C4-2B (cell line): ENCODE measurements at regions not wholly inside any gene's neighbourhood (a gene's known extent, or its start where the extent isn't known, plus 50 kb on each side); places are given as distances from the start of the nearest gene placed in this dataset.

ENCODE experiments used
- H3K27ac ChIP-seq: fragments of 450-650 bp; 2 replicates; pipeline ENCODE4 v1.5.1; 2017
- ZFX ChIP-seq: fragments of 450-650 bp; IDR thresholded peaks from 2 replicates; pipeline ENCODE4 v1.6.1; 2017
- TF ChIP-seq, protein P1 (sequence below): fragments of 450-650 bp; conservative IDR thresholded peaks from 2 replicates; pipeline ENCODE4 v1.5.1; 2017; ENCODE audit warnings: mild to moderate bottlenecking

DNA sequence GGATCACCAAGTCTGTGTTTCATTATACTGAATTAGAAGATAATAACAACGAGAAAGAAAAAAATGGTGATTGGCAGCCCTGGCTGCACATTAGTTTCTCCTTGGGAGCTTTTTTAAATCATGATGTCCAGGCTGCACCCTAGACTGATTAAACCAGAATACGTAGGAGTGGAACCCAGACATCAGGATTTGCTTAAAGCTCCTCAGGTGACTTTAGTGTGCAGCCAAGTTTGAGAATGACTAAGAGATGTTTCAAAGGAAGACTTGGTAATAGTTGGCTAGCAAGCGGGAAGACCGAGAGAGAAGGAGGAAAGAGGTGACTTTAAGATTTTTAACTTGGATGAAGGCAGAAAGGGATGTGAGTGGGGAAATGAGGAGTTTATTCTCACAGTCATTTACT lies 71.4 kb upstream of the SERP2 start:
- TF ChIP-seq, protein P1, sequence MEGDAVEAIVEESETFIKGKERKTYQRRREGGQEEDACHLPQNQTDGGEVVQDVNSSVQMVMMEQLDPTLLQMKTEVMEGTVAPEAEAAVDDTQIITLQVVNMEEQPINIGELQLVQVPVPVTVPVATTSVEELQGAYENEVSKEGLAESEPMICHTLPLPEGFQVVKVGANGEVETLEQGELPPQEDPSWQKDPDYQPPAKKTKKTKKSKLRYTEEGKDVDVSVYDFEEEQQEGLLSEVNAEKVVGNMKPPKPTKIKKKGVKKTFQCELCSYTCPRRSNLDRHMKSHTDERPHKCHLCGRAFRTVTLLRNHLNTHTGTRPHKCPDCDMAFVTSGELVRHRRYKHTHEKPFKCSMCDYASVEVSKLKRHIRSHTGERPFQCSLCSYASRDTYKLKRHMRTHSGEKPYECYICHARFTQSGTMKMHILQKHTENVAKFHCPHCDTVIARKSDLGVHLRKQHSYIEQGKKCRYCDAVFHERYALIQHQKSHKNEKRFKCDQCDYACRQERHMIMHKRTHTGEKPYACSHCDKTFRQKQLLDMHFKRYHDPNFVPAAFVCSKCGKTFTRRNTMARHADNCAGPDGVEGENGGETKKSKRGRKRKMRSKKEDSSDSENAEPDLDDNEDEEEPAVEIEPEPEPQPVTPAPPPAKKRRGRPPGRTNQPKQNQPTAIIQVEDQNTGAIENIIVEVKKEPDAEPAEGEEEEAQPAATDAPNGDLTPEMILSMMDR, result no peak
- no peak for TF ChIP-seq ZFX
- no peak overlapping the region for H3K27ac ChIP-seq

DNA sequence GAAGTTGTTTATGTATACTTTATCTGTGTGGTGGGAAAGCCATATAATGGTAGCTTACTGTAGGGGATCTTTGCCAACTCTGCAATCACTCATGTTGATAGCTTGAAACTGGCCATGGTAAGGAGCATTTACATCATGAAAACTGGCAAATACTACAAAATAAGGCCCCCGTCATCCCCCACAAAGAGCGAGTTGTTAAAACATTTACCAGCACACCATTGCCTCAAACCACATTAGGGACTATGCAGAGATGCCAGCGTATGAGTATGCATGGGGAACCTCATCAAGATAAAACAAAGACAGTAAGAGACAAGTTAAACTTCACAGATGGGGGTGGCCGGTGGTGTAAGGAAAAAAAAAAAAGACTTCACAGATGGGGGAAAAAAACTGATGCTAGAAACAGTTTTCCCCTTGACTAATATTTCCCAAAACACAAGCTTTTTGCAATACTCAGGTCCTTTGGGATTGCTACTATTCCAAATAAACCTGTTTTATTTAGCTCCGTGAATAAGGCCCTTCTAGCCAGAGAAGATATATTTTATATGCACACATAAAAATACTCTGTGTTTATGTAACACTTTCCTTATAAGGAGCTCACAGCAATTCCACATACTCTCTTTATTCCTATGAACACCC lies 70.6 kb upstream of the SERP2 start:
- H3K27ac ChIP-seq, result no peak overlapping the region
- no peak for TF ChIP-seq ZFX
- TF ChIP-seq, protein P1, result no peak

DNA sequence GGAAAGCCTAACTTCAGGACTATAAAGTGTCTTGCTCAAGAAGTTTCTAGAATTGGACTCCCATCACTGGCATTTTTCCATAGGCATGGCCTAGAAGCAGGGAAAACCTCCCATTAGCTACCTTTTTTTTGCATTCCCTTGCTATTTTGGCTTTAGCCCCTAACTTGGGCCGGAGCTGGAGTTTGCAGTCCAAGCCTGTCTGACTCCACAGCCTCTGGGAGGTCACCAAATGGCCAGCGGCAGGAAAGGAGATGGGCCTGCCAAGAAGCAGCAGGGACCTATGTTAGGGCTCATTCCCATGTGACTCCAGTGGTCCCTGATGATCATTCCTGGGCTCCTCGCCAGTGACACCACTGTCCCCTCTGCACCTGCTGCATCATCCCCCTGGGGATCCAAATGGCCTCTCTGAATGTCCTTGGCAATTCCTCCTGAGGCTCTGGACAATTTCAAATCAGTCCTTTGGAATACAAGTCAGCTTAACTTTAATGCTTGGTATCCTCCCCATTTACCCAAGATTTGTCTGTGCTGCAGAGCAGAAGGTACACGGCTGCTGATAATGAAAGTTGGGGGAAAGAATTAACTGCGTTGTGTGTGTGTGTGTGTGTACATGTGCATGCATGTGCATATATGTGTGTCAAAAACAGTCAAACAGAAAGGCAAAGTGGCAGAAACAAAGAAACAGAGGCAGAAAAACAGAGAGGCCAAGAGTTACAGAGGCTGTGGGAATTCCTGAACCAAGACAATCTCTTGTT lies 69.8 kb upstream of the SERP2 start:
- TF ChIP-seq ZFX, result no peak
- H3K27ac ChIP-seq, result no peak overlapping the region

DNA sequence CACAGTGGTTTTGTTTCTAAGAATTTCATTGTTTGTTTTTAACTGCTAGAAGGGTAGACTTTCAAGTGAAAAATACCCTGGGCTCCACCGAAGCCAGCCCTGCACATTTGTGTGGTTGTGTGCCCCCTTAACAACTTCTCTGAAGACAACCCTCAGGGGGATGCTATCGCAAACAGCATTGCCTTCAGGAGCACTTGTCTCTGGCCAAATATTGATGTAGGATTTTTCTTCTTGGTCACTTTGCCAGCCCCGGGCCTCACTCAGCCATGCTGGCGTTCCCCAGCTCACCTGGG lies 69.2 kb upstream of the SERP2 start:
- no peak overlapping the region for H3K27ac ChIP-seq
- TF ChIP-seq, protein P1, result no peak
- no peak for TF ChIP-seq ZFX

DNA sequence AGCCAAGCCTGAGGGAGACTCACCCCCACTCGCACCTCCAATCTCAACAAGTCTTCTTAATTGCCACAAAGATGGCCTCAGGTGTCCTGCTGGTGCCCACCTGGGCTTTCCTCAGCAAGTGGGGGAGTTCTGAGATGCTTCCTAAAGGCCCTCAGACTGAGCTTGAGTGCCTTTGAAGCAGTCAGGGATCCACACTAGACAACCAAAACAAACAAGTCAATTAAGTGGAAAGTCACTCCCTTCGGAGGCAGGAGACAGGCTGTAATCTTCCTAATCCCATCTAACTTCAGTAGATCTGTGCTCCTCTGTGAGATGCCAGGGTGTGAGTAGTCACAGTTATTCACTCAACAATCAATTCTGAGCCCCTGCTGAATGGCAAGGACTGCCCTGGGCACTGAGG lies 68.3 kb upstream of the SERP2 start:
- H3K27ac ChIP-seq, result no peak overlapping the region
- TF ChIP-seq, protein P1, result no peak
- no peak for TF ChIP-seq ZFX

DNA sequence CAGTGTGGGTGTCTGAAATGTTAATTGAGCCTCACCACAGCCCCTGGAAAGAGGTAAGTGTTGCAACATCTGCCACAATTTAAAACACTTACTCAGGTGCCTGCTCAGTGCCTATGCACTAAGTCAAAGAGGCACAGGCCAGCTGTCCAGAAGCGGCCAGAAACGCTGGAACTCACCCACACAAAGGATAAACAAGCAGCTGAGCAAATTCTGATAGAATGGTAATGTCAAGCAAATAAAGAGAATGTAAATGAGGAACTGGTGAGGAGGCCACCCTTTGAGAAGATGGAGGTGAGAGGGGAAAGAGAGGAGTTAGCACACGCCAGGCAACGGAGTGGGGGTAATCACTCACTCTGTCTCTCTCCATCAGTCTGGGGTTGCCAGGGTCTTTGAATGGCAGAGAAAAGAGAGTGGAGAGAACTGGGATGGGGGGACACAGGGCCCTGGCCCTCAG lies 67.7 kb upstream of the SERP2 start:
- no peak for TF ChIP-seq ZFX
- TF ChIP-seq, protein P1, result no peak
- H3K27ac ChIP-seq, result no peak overlapping the region

DNA sequence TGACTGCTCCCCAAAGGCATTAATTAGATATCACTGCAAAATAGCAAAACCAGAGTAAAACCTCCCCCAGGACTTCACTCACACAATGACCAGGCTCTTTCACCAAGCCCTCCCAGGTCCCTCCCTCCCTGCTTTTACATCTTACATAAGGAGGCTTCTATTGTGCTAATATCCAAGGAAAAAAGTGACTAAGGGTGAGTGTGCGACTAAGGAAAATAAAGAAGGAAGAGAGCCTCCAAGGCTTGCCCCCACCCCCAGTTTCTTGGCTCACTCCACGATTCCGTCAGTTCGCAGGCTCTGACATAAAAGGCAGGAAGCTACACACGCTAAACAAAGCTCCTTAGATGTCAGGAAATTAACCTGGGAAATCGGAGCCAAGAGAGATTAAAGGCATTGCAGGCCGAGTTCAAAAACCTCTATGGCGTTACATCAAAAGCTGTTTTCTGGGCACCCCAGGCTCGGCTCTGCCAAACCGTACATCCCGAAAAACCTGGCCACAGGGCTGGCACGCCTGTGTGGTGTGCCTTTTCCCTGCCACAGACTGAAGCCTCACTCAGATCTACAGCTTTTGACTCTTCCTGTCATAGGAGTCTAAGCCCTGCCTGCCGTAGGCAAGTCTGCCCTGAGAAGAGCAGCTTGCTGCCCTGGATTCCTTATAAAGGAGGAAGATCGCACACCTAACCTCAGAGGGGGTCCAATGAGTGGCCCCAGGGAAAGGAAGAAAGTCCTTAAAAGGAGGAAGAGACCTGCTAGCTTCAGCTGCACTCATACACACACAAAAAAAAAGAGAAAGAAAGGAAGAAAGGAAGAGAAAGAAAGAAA lies 67.0 kb upstream of the SERP2 start:
- no peak overlapping the region for H3K27ac ChIP-seq
- TF ChIP-seq, protein P1, result no peak
- TF ChIP-seq ZFX, result no peak
